Activated naive CD4-positive, alpha-beta T cell treated with anti-CD3 and anti-CD28 coated beads for 36 hours (primary cell): ENCODE measurements at regions not wholly inside any gene's neighbourhood (a gene's known extent, or its start where the extent isn't known, plus 50 kb on each side); places are given as distances from the start of the nearest gene placed in this dataset.
"Not testable (repeated sequence)": the region's sequence is repeated elsewhere in the genome, so short reads cannot be mapped to it uniquely, and the experiment has no call there.

ENCODE experiments used
- CTCF ChIA-PET: fragments of 350-600 bp; sonication (Branson Sonifier 250); formaldehyde crosslinking; loops from one replicate; lab custom pipeline; 2021; ENCODE audit warnings: antibody characterized with exemption; lab: Charles Lee
- DNase-seq: peaks from one replicate; pipeline ENCODE4 v3.0.0-alpha.2; 2020
- H3K27ac Mint-ChIP-seq: one replicate; pipeline ENCODE4 v1.8.0; 2021; ENCODE audit warnings: mild to moderate bottlenecking, mixed read lengths
- H3K27me3 Mint-ChIP-seq: one replicate; pipeline ENCODE4 v1.8.0; 2021; ENCODE audit warnings: low read depth, mixed read lengths
- H3K36me3 Mint-ChIP-seq: one replicate; pipeline ENCODE4 v1.8.0; 2021; ENCODE audit warnings: low read depth, mixed read lengths
- H3K4me1 Mint-ChIP-seq: one replicate; pipeline ENCODE4 v1.8.0; 2021; ENCODE audit warnings: low read depth, mixed read lengths
- H3K4me3 Mint-ChIP-seq: one replicate; pipeline ENCODE4 v1.8.0; 2021; ENCODE audit warnings: mild to moderate bottlenecking, moderate library complexity, mixed read lengths
- H3K9me3 Mint-ChIP-seq: one replicate; pipeline ENCODE4 v1.8.0; 2021; ENCODE audit warnings: mixed read lengths
- intact Hi-C: fragments of 100-400 bp; cut with micrococcal nuclease; formaldehyde crosslinking; loops from one replicate; pipeline ENCODE4 v1.15.1; 2023

DNA sequence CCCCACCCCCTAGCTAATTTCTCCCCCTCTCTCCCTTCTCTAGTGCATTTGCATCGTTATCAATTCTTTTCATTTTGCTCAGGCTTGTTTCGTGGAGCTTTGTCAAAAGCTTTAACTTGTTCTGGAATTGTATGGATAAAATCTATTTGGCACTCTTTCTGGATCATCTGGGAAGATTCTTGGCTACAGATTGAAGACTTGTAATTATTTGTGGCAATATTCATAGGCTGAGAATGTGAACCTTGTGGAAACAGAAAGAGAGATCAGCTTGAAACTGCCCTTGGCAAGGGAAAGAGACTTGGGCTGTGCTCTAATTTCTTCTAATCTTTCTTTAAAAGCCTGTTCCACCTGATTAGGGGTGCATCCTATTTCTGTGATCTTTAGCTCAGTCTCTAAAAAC, 340.6 kb upstream of the DAB2 start:
- no peaks in the 10 kb centered on the region for H3K9me3 Mint-ChIP-seq
- H3K27ac Mint-ChIP-seq = no peak overlapping the region
- no peak overlapping the region for H3K4me3 Mint-ChIP-seq
- H3K4me1 Mint-ChIP-seq = no peaks in the 10 kb centered on the region
- peaks cover 10% of the 10 kb centered on the region for H3K27me3 Mint-ChIP-seq
- H3K36me3 Mint-ChIP-seq = no peaks in the 10 kb centered on the region
- intact Hi-C loops = no loop called here
- CTCF ChIA-PET = no interaction called here
- no peak for DNase-seq

DNA sequence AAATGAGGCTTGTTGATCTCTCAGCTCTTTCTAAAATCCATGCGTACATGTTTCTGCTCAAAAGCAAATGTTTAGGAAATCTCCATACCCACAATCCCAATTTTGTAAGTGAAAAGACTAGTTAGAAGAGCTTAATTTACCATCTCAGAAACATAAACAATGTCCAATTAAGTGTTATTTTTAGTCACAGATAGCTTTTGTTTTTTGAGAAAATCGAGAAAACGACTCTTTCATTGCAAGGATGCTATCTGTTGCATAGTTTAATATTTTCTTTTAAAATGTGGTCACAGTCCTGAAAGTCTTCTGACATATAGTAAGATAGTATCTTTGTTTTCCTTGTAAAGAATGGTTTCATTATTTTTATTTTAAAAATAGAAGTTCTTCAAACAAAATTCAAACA, 338.0 kb upstream of the DAB2 start:
- no peak overlapping the region for H3K4me3 Mint-ChIP-seq
- intact Hi-C loops = no loop called here
- no peak overlapping the region for H3K27ac Mint-ChIP-seq
- no peaks in the 10 kb centered on the region for H3K9me3 Mint-ChIP-seq
- CTCF ChIA-PET = interaction anchor here (1.2 kb wide), 1 partner anchor 9 kb away, joined by 5 read pairs; no protein-coding TSS in a partner anchor
- no peaks in the 10 kb centered on the region for H3K36me3 Mint-ChIP-seq
- no peaks in the 10 kb centered on the region for H3K4me1 Mint-ChIP-seq
- H3K27me3 Mint-ChIP-seq = peaks cover 7% of the 10 kb centered on the region
- DNase-seq = no peak

DNA sequence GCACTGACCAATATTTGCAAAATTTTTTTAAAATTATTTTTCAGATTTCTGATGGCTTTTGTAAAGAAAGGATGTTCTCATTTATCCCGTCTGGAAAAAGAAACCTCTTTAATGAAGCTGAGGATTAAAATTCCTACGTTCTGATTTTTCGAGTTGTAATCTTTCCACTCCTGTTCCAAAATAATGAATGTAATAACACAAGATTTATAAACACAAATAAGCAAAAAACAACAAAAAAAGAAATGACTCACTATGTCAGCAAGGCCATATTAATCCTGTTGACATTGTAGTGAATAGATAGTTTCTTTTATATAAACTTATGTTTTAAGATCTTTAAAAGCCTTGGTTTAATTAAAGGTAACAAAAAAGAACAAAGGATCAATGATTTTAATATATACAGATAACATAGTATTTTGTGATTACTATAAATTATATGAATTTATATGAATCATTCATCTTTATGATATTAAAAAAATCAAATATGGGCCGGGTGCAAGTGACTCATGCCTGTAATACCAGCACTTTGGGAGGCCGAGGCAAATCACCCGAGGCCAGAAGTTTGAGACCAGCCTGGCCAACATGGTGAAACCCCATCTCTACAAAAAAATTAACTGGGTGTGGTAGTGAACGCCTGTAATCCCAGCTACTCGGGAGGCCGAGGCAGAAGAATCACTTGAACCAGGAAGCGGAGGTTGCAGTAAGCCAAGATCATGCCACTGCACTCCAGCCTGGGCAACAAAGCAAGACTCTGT, 336.6 kb upstream of the DAB2 start:
- H3K9me3 Mint-ChIP-seq = no peaks in the 10 kb centered on the region
- H3K27ac Mint-ChIP-seq = no peak overlapping the region
- H3K4me3 Mint-ChIP-seq = no peak overlapping the region
- H3K27me3 Mint-ChIP-seq = peaks cover 4% of the 10 kb centered on the region
- CTCF ChIA-PET = interaction anchor here (0.7 kb wide), 1 partner anchor 1496 kb away, joined by 3 read pairs; no protein-coding TSS in a partner anchor
- no peaks in the 10 kb centered on the region for H3K36me3 Mint-ChIP-seq
- intact Hi-C loops = no loop called here
- no peaks in the 10 kb centered on the region for H3K4me1 Mint-ChIP-seq
- no peak for DNase-seq

DNA sequence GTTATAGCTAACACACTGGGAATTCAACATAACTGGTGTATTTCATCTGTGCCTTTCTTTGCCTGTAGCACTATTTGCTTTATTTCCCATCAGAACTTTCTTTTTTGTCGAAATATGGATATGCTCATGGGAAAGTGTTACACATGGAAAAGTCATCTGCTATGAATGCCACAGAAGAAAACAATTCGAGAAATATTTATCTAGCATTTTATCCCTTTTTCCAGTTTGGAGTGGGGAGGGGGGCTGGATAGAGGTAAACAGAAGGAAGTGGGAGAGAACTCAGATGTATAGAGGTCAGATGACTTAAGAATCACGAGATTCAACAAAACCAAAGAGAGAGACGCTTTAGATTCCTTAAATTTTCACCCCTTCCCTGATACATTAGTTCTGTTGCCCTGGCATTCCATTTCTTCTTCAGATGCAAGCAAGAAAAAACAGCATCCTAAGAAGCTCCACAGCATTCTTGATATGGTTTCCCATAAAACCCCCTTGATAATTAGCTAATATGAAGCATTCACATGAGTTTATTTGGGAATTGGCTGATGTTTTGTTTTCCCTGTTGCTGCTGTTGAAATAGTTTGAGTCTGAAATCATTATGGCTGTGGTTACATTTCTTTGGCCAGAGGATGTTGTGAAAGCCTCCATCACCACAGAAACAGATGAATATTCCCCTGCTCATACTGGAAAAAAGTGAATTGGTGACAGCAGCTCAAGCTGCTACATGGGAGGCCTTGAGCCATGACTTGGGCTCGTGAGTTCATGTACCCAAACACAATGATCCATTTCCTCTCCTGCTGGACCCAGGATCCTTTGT, 335.8 kb upstream of the DAB2 start:
- Mint-ChIP-seq H3K9me3 (no peaks in the 10 kb centered on the region), H3K27me3 (peaks cover 3% of the 10 kb centered on the region), H3K4me3 (no peak overlapping the region), H3K36me3 (no peaks in the 10 kb centered on the region), H3K4me1 (no peaks in the 10 kb centered on the region), H3K27ac (no peak overlapping the region)
- intact Hi-C loops = no loop called here
- CTCF ChIA-PET = interaction anchor here (0.7 kb wide), 2 partner anchors 1495 to 1676 kb away, joined by 3 read pairs; no protein-coding TSS in a partner anchor
- DNase-seq = no peak

DNA sequence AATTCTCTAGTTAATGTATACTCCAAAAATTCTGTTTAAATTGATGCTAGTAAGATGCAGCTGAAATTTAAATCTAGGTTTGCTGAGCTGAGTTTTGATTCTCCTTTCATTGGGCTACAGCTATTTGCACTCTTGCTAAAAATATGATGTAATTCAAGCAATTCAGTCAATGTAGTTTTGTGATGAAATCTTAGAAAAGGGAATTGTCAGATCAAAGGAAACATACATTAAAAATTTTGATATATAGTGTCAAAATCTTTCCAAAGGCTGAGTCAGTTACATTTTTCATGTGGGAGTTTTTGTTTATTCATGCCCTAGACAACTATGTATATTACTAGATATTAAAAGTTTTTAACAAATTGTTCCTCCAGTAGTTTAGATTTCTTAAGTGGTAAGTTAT, 334.9 kb upstream of the DAB2 start:
- CTCF ChIA-PET = no interaction called here

DNA sequence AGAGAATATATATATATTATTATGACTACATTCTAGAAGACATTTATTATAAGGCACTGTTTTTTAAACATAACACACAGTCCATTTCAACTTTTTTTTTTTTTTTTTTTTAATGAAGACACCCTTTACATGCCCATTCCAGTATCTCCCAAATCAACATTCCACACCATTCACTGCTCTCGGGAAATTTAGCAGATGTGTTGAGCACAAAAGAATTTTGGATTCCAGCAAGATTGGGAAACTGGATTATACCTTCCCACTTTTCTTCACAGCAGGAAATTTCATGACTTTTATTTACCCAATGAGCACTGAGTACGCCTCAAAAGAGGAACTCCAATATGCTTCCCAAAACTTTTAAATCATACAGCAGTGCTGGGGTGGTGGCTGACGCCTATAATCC, 333.6 kb upstream of the DAB2 start:
- Mint-ChIP-seq H3K36me3 (no peaks in the 10 kb centered on the region), H3K27me3 (no peaks in the 10 kb centered on the region), H3K9me3 (no peaks in the 10 kb centered on the region), H3K27ac (no peak overlapping the region), H3K4me1 (no peaks in the 10 kb centered on the region), H3K4me3 (no peak overlapping the region)
- intact Hi-C loops = no loop called here
- DNase-seq = no peak
- CTCF ChIA-PET = no interaction called here

More for the DNA sequence above, 334.9 kb upstream of the DAB2 start:
- Mint-ChIP-seq H3K27me3 (no peaks in the 10 kb centered on the region), H3K9me3 (no peaks in the 10 kb centered on the region), H3K27ac (no peak overlapping the region), H3K4me3 (no peak overlapping the region), H3K4me1 (no peaks in the 10 kb centered on the region), H3K36me3 (no peaks in the 10 kb centered on the region)
- no peak for DNase-seq
- intact Hi-C loops = no loop called here

DNA sequence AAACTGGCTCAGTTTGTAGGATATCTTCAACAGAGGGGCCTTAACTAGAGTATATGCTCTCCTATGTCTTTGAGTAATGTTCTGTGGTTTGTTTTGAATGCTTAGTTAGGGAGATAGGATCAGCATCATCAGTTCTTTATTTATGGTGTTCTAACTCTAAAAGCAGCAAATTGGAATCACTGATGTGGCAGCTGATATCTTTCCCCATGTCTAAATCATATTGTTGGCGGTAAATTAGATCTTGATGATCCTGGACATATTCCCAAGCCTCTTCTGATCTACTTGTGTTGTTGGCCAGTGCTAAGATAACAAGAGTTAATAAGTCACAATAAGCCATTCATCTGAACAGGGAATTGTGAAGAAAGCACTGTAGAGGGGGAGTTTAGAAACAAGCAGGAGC, 332.4 kb upstream of the DAB2 start:
- H3K27ac Mint-ChIP-seq = no peak overlapping the region
- intact Hi-C loops = no loop called here
- H3K9me3 Mint-ChIP-seq = no peaks in the 10 kb centered on the region
- peaks cover 2% of the 10 kb centered on the region for H3K27me3 Mint-ChIP-seq
- CTCF ChIA-PET = no interaction called here
- H3K36me3 Mint-ChIP-seq = no peaks in the 10 kb centered on the region
- no peak for DNase-seq
- no peaks in the 10 kb centered on the region for H3K4me1 Mint-ChIP-seq
- H3K4me3 Mint-ChIP-seq = no peak overlapping the region

DNA sequence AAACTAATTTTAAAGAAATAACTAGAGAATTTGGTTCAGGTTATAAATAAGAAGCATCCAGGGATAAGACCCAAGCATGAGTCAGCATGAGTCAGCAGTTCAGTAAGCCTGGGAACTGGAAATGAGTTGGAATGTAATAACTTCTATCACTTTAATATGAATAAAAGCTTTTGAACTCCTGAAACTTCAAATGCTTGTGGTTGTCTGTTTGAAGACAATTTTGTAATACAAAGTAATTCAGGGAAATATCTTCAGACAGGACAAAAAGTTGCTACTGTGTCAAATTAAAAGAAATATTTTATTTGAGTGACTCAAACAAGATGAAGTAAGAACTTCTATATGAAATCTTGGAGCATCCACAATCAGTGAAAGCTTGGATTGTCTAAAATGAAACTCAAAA, 331.2 kb upstream of the DAB2 start:
- no peaks in the 10 kb centered on the region for H3K4me1 Mint-ChIP-seq
- DNase-seq = no peak
- CTCF ChIA-PET = no interaction called here

DNA sequence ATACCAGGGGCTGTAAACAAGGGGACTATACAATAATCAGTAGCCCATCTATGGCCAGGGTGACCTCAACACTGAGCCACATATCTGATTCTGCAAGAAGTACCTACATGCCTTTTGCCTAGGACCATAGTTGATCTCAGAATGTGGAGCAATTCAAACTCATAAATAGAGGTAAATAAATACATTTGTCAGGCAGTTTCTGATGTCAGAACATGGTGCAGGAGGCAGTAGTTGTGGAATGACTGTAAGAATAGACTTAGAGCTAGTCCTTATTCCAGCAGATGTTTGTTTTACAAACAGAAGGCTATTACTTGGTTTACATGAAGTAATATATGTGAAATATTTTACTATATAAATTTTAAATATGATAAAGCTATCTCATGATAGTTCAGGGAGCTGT, 330.7 kb upstream of the DAB2 start:
- intact Hi-C loops = no loop called here
- H3K27me3 Mint-ChIP-seq = peaks cover 2% of the 10 kb centered on the region

More for the DNA sequence above, 331.2 kb upstream of the DAB2 start:
- Mint-ChIP-seq H3K27ac (no peak overlapping the region), H3K36me3 (no peaks in the 10 kb centered on the region), H3K4me3 (no peak overlapping the region), H3K9me3 (no peaks in the 10 kb centered on the region), H3K27me3 (peaks cover 2% of the 10 kb centered on the region)
- intact Hi-C loops = no loop called here

DNA sequence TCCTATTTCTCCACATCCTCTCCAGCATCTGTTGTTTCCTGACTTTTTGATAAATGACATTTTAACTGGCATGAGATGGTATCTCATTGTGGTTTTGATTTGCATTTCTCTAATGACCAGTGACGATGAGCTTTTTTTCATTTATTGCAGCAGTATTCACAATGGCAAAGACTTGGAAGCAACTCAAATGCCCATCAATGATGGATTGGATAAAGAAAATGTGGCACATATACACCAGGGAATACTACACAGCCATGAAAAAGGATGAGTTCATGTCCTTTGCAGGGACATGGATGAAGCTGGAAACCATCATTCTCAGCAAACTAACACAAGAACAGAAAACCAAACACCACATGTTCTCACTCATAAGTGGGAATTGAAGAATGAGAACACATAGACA, 329.0 kb upstream of the DAB2 start:
- H3K9me3 Mint-ChIP-seq, H3K27ac Mint-ChIP-seq: not testable (repeated sequence)

More for the DNA sequence above, 330.7 kb upstream of the DAB2 start:
- H3K9me3 Mint-ChIP-seq = no peaks in the 10 kb centered on the region
- H3K4me1 Mint-ChIP-seq = no peaks in the 10 kb centered on the region
- H3K4me3 Mint-ChIP-seq = no peak overlapping the region
- H3K27ac Mint-ChIP-seq = no peak overlapping the region
- DNase-seq = no peak
- CTCF ChIA-PET = no interaction called here
- no peaks in the 10 kb centered on the region for H3K36me3 Mint-ChIP-seq

DNA sequence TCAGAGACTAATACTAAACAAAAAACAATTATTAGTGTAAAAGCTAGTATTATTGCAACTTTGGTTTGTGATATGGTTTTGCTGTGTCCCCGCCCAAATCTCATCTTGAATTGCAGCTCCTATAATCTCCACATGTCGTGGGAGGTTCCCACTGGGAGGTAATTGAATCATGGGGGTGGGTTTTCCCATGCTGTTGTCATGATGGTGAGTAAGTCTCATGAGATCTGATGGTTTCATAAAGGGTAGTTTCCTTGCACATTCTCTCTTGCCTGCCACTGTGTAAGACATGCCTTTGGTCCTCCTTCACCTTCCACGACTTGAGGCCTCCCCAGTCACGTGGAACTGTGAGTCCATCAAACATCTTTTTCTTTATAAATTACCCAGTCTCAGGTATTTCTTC, 325.9 kb upstream of the DAB2 start:
- no peak for DNase-seq
- Mint-ChIP-seq H3K36me3 (no peaks in the 10 kb centered on the region), H3K27ac (no peak overlapping the region), H3K9me3 (no peaks in the 10 kb centered on the region), H3K4me3 (no peak overlapping the region), H3K4me1 (no peaks in the 10 kb centered on the region), H3K27me3 (peaks cover 2% of the 10 kb centered on the region)
- CTCF ChIA-PET = no interaction called here
- intact Hi-C loops = no loop called here

More for the DNA sequence above, 329.0 kb upstream of the DAB2 start:
- H3K4me3 Mint-ChIP-seq, intact Hi-C loops, H3K36me3 Mint-ChIP-seq, DNase-seq, H3K27me3 Mint-ChIP-seq, H3K4me1 Mint-ChIP-seq: not testable (repeated sequence)
- CTCF ChIA-PET = interaction anchor here (1.1 kb wide), 1 partner anchor 18 kb away, joined by 3 read pairs; no protein-coding TSS in a partner anchor

DNA sequence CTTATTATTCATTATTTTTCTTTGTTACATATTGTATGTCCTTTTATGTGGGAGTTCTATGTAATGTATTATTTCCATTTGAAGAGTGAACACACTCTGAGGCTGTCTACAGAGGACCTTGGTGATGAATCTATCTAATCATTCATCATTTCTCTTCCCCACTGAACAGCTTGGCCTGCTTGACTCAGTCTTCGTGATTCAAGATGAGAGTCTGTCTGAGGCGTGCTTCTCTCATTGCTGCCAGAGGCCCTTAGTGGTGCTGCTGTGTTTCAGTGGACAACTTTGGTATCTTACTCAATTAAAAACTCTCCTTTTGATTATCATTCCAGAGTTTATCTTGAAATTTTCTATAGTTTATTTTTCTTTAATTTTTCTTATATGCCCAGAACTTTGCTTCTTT, 318.1 kb upstream of the DAB2 start:
- no peaks in the 10 kb centered on the region for H3K4me1 Mint-ChIP-seq

More for the DNA sequence above, 318.1 kb upstream of the DAB2 start:
- Mint-ChIP-seq H3K27me3 (peaks cover 2% of the 10 kb centered on the region), H3K36me3 (no peaks in the 10 kb centered on the region), H3K27ac (no peak overlapping the region), H3K9me3 (no peaks in the 10 kb centered on the region), H3K4me3 (no peak overlapping the region)
- CTCF ChIA-PET = no interaction called here
- no peak for DNase-seq
- intact Hi-C loops = no loop called here
